ENCODE measurements at regions not wholly inside any gene's neighbourhood (a gene's known extent, or its start where the extent isn't known, plus 50 kb on each side); places are given as distances from the start of the nearest gene placed in this dataset.

DNA sequence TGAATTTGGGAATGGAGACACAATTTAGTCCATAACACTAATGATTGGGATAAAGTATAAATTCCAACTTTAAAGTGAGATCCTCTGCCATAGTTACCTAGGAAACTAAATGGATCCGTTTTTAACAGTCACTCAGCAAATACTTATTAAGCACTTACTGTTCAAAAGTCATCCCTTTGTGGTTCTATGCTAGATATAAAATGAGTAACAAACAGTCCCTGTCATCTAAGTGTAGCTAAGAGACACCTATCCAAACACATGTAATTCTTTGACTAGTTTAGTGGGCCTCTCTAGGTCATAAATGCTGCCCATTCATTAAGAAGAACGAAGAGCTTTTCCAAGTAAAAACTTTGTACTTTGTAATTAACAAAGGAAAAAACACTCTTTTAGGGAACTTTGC lies 244.2 kb upstream of the CDIN1 start:
- peaks cover 0 to 6% (median 4%) of the 10 kb centered on the region in 7 donors for H3K9me3 Mint-ChIP-seq
- no peak overlapping the region for H3K4me3 Mint-ChIP-seq
- no peaks in the 10 kb centered on the region for H3K9me3 ChIP-seq (ENCODE audit: control insufficient read depth in 2 of 2, low read length in 2 of 2)
- ATAC-seq (ENCODE audit: low read depth in 2 of 2), result no peak
- H3K36me3 ChIP-seq (ENCODE audit: control insufficient read depth, insufficient read depth, low read length), result no peaks in the 10 kb centered on the region
- DNase-seq, result no peak
- no peak overlapping the region for H3K27ac Mint-ChIP-seq
- no peaks in the 10 kb centered on the region for H3K27me3 ChIP-seq (ENCODE audit: control insufficient read depth, insufficient read depth, low read length)
- no peaks in the 10 kb centered on the region for H3K4me1 ChIP-seq (ENCODE audit: control insufficient read depth, insufficient read depth, low read length, poor library complexity, severe bottlenecking)
- H3K4me1 Mint-ChIP-seq, result no peaks in the 10 kb centered on the region
- H3K36me3 Mint-ChIP-seq, result no peaks in the 10 kb centered on the region
- H3K4me3 ChIP-seq (ENCODE audit: low read depth, low read length), result no peak overlapping the region
- no peak overlapping the region for H3K27ac ChIP-seq (ENCODE audit: insufficient read depth, low read length, poor library complexity, severe bottlenecking)
- no peaks in the 10 kb centered on the region for H3K27me3 Mint-ChIP-seq

DNA sequence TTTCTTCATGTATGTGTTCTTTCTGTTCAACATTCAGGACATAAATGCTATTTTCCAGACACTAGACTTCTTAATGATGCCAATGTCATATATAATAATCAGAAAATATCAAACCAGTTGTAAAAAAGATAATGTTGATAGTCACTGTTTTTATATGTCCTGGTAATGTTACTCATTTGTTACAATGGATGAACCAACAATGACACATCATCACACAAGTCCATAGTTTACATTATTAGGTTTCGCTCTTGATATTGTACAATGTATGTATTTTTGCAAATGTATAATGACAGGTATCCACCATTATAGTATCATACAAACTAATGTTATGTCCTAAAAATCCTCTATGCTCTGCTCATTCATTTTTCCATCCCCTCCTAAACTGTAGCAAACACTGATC lies 243.8 kb upstream of the CDIN1 start:
- H3K4me3 Mint-ChIP-seq, result no peak overlapping the region
- no peaks in the 10 kb centered on the region for H3K9me3 ChIP-seq (ENCODE audit: control insufficient read depth in 2 of 2, low read length in 2 of 2)
- H3K4me1 ChIP-seq (ENCODE audit: control insufficient read depth, insufficient read depth, low read length, poor library complexity, severe bottlenecking), result no peaks in the 10 kb centered on the region
- H3K27me3 Mint-ChIP-seq, result no peaks in the 10 kb centered on the region
- DNase-seq (no peak), ATAC-seq (ENCODE audit: low read depth in 2 of 2) (no peak)
- peaks cover 0 to 6% (median 4%) of the 10 kb centered on the region in 7 donors for H3K9me3 Mint-ChIP-seq
- H3K27ac Mint-ChIP-seq, result no peak overlapping the region
- no peak overlapping the region for H3K27ac ChIP-seq (ENCODE audit: insufficient read depth, low read length, poor library complexity, severe bottlenecking)
- H3K4me3 ChIP-seq (ENCODE audit: low read depth, low read length), result no peak overlapping the region
- H3K4me1 Mint-ChIP-seq, result no peaks in the 10 kb centered on the region
- no peaks in the 10 kb centered on the region for H3K36me3 ChIP-seq (ENCODE audit: control insufficient read depth, insufficient read depth, low read length)
- H3K36me3 Mint-ChIP-seq, result no peaks in the 10 kb centered on the region
- no peaks in the 10 kb centered on the region for H3K27me3 ChIP-seq (ENCODE audit: control insufficient read depth, insufficient read depth, low read length)

GRCh38 chr15:36344887-36345286 lies 234.5 kb upstream of the CDIN1 start:
- H3K27ac ChIP-seq (ENCODE audit: insufficient read depth, low read length, poor library complexity, severe bottlenecking), result no peak overlapping the region
- Mint-ChIP-seq H3K27ac (no peak overlapping the region), H3K4me1 (no peaks in the 10 kb centered on the region), H3K27me3 (no peaks in the 10 kb centered on the region), H3K36me3 (no peaks in the 10 kb centered on the region), H3K4me3 (no peak overlapping the region), H3K9me3 (peaks cover 0 to 9% (median 0%) of the 10 kb centered on the region in 7 donors)
- no peak for DNase-seq
- no peak overlapping the region for H3K4me3 ChIP-seq (ENCODE audit: low read depth, low read length)
- H3K36me3 ChIP-seq (ENCODE audit: control insufficient read depth, insufficient read depth, low read length), result no peaks in the 10 kb centered on the region
- no peak for ATAC-seq (ENCODE audit: low read depth in 2 of 2)
- H3K4me1 ChIP-seq (ENCODE audit: control insufficient read depth, insufficient read depth, low read length, poor library complexity, severe bottlenecking), result no peaks in the 10 kb centered on the region
- no peaks in the 10 kb centered on the region for H3K27me3 ChIP-seq (ENCODE audit: control insufficient read depth, insufficient read depth, low read length)
- no peaks in the 10 kb centered on the region for H3K9me3 ChIP-seq (ENCODE audit: control insufficient read depth in 2 of 2, low read length in 2 of 2)

- Histone ChIP-seq H3K27ac (ENCODE audit: insufficient read depth, low read length, poor library complexity, severe bottlenecking) (no peak overlapping the region), H3K27me3 (ENCODE audit: control insufficient read depth, insufficient read depth, low read length) (no peaks in the 10 kb centered on the region), H3K4me1 (ENCODE audit: control insufficient read depth, insufficient read depth, low read length, poor library complexity, severe bottlenecking) (no peaks in the 10 kb centered on the region), H3K9me3 (ENCODE audit: control insufficient read depth in 2 of 2, low read length in 2 of 2) (no peaks in the 10 kb centered on the region), H3K4me3 (ENCODE audit: low read depth, low read length) (no peak overlapping the region), H3K36me3 (ENCODE audit: control insufficient read depth, insufficient read depth, low read length) (no peaks in the 10 kb centered on the region)
- Mint-ChIP-seq H3K9me3 (peaks cover 0 to 5% (median 0%) of the 10 kb centered on the region in 7 donors), H3K27ac (no peak overlapping the region), H3K4me3 (no peak overlapping the region), H3K4me1 (no peaks in the 10 kb centered on the region), H3K36me3 (no peaks in the 10 kb centered on the region), H3K27me3 (no peaks in the 10 kb centered on the region)
- ATAC-seq (ENCODE audit: low read depth in 2 of 2) (no peak), DNase-seq (no peak)
Measured at GRCh38 chr15:36347272-36347858, 232.1 kb upstream of the CDIN1 start.

DNA sequence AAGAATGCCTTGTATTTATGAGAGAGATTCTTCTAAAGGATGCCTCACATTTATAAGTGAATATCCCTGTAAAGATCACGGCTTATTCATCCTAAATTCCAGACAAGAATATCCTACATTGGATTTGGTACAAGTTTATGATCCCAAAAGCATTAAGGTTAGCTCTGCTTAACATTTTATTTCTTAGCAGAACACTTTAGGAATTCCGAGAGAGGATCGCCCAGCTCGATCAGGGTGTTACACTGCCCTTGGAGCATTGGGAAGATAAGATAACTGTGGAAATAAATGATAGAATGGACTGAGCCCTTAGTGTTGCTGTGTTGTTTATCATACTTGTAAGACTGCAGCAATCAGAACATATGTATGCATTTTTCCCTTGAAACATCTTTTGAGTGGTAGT lies 223.0 kb upstream of the CDIN1 start:
- ATAC-seq (ENCODE audit: low read depth in 2 of 2) (no peak), DNase-seq (no peak)
- H3K9me3 Mint-ChIP-seq, result no peaks in the 10 kb centered on the region
- H3K36me3 ChIP-seq (ENCODE audit: control insufficient read depth, insufficient read depth, low read length), result no peaks in the 10 kb centered on the region
- no peaks in the 10 kb centered on the region for H3K4me1 ChIP-seq (ENCODE audit: control insufficient read depth, insufficient read depth, low read length, poor library complexity, severe bottlenecking)
- no peaks in the 10 kb centered on the region for H3K9me3 ChIP-seq (ENCODE audit: control insufficient read depth in 2 of 2, low read length in 2 of 2)
- H3K27ac ChIP-seq (ENCODE audit: insufficient read depth, low read length, poor library complexity, severe bottlenecking), result no peak overlapping the region
- H3K36me3 Mint-ChIP-seq, result no peaks in the 10 kb centered on the region
- H3K27me3 Mint-ChIP-seq, result no peaks in the 10 kb centered on the region
- H3K4me1 Mint-ChIP-seq, result no peaks in the 10 kb centered on the region
- no peaks in the 10 kb centered on the region for H3K27me3 ChIP-seq (ENCODE audit: control insufficient read depth, insufficient read depth, low read length)
- no peak overlapping the region for H3K4me3 ChIP-seq (ENCODE audit: low read depth, low read length)
- no peak overlapping the region for H3K27ac Mint-ChIP-seq
- no peak overlapping the region for H3K4me3 Mint-ChIP-seq

- Histone ChIP-seq H3K9me3 (ENCODE audit: control insufficient read depth in 2 of 2, low read length in 2 of 2) (no peaks in the 10 kb centered on the region), H3K27me3 (ENCODE audit: control insufficient read depth, insufficient read depth, low read length) (no peaks in the 10 kb centered on the region), H3K4me3 (ENCODE audit: low read depth, low read length) (no peak overlapping the region), H3K36me3 (ENCODE audit: control insufficient read depth, insufficient read depth, low read length) (no peaks in the 10 kb centered on the region), H3K4me1 (ENCODE audit: control insufficient read depth, insufficient read depth, low read length, poor library complexity, severe bottlenecking) (no peaks in the 10 kb centered on the region), H3K27ac (ENCODE audit: insufficient read depth, low read length, poor library complexity, severe bottlenecking) (no peak overlapping the region)
- no peaks in the 10 kb centered on the region for H3K27me3 Mint-ChIP-seq
- no peak overlapping the region for H3K27ac Mint-ChIP-seq
- no peaks in the 10 kb centered on the region for H3K36me3 Mint-ChIP-seq
- H3K9me3 Mint-ChIP-seq, result peaks cover 0 to 4% (median 0%) of the 10 kb centered on the region in 7 donors
- no peak for DNase-seq
- H3K4me3 Mint-ChIP-seq, result no peak overlapping the region
- no peak for ATAC-seq (ENCODE audit: low read depth in 2 of 2)
- H3K4me1 Mint-ChIP-seq, result no peaks in the 10 kb centered on the region
Measured at GRCh38 chr15:36356978-36357601, 222.3 kb upstream of the CDIN1 start.

DNA sequence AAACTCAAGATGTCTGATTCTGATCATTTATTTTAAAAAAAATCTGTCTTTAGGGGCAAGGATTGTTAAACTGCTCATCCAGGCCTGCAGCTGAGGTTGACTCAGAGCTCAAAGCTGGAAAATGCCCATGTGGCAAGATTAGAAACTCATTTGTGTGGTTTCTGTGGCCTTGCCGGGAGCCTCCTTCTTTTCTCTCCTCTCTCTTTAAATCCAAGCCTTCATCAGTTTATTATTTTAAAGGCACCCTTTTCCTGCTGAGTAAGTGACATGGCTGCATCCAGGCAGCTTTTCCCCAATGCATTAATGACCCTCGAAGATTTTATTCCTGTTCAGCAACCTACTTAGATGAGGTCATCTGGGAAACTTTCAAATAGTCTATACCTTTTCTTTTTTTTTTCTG lies 221.3 kb upstream of the CDIN1 start:
- Mint-ChIP-seq H3K9me3 (peaks cover 0 to 4% (median 0%) of the 10 kb centered on the region in 7 donors), H3K4me3 (no peak overlapping the region), H3K27ac (no peak overlapping the region), H3K36me3 (no peaks in the 10 kb centered on the region), H3K27me3 (no peaks in the 10 kb centered on the region), H3K4me1 (no peaks in the 10 kb centered on the region)
- Histone ChIP-seq H3K27me3 (ENCODE audit: control insufficient read depth, insufficient read depth, low read length) (no peaks in the 10 kb centered on the region), H3K36me3 (ENCODE audit: control insufficient read depth, insufficient read depth, low read length) (no peaks in the 10 kb centered on the region), H3K27ac (ENCODE audit: insufficient read depth, low read length, poor library complexity, severe bottlenecking) (no peak overlapping the region), H3K9me3 (ENCODE audit: control insufficient read depth in 2 of 2, low read length in 2 of 2) (no peaks in the 10 kb centered on the region), H3K4me1 (ENCODE audit: control insufficient read depth, insufficient read depth, low read length, poor library complexity, severe bottlenecking) (no peaks in the 10 kb centered on the region), H3K4me3 (ENCODE audit: low read depth, low read length) (no peak overlapping the region)
- ATAC-seq (ENCODE audit: low read depth in 2 of 2) (no peak), DNase-seq (no peak)

DNA sequence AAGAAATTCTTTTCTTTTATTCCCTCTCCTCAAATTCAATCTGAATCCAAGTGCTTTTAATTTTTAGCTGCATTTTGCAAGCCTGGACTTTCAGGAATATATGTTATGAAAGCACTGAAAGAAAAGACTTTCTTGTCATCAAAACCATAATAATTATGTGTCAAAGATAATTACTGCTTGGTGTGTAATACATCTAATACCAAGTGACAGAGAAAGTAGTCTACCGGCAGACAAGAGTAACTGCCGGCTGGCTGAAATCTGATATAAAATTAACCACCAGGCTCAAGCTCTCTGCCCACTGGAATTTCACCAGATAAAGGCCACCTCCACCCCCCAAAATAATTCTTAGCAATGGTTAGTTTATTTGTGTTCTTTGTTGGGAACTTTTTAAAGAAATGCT lies 220.9 kb upstream of the CDIN1 start:
- H3K4me3 Mint-ChIP-seq, result no peak overlapping the region
- Histone ChIP-seq H3K27me3 (ENCODE audit: control insufficient read depth, insufficient read depth, low read length) (no peaks in the 10 kb centered on the region), H3K9me3 (ENCODE audit: control insufficient read depth in 2 of 2, low read length in 2 of 2) (no peaks in the 10 kb centered on the region), H3K27ac (ENCODE audit: insufficient read depth, low read length, poor library complexity, severe bottlenecking) (no peak overlapping the region), H3K4me3 (ENCODE audit: low read depth, low read length) (no peak overlapping the region), H3K36me3 (ENCODE audit: control insufficient read depth, insufficient read depth, low read length) (no peaks in the 10 kb centered on the region), H3K4me1 (ENCODE audit: control insufficient read depth, insufficient read depth, low read length, poor library complexity, severe bottlenecking) (no peaks in the 10 kb centered on the region)
- no peaks in the 10 kb centered on the region for H3K27me3 Mint-ChIP-seq
- no peak for DNase-seq
- peaks cover 0 to 4% (median 0%) of the 10 kb centered on the region in 7 donors for H3K9me3 Mint-ChIP-seq
- H3K4me1 Mint-ChIP-seq, result no peaks in the 10 kb centered on the region
- H3K27ac Mint-ChIP-seq, result no peak overlapping the region
- ATAC-seq (ENCODE audit: low read depth in 2 of 2), result no peak
- H3K36me3 Mint-ChIP-seq, result no peaks in the 10 kb centered on the region

Measured in CD4-positive, CD25-positive, alpha-beta regulatory T cell (primary cell).